ENCODE measurements at regions not wholly inside any gene's neighbourhood (a gene's known extent, or its start where the extent isn't known, plus 50 kb on each side); places are given as distances from the start of the nearest gene placed in this dataset.

- no peak for TF ChIP-seq TP53 (CRISPR knock-in tag; IDR thresholded peaks at IDR 0.05)
- TF ChIP-seq SMAD3 (CRISPR knock-in tag; IDR thresholded peaks at IDR 0.05; ENCODE audit: borderline replicate concordance) = no peak
- no peak for TF ChIP-seq SOX15 (CRISPR knock-in tag; IDR thresholded peaks at IDR 0.05)
Measured at GRCh38 chr15:69661446-69661845, 208.8 kb downstream of the RPLP1 start (continued).

- no peak overlapping the region for H3K27ac Mint-ChIP-seq
- TF ChIP-seq PRRX2 (CRISPR knock-in tag; IDR thresholded peaks at IDR 0.05) = no peak
- no peak for TF ChIP-seq MLX (CRISPR knock-in tag; IDR thresholded peaks at IDR 0.05)
- TF ChIP-seq FOXJ3 (CRISPR knock-in tag; IDR thresholded peaks at IDR 0.05; ENCODE audit: borderline replicate concordance) = no peak
- TF ChIP-seq NR2C2 (CRISPR knock-in tag; IDR thresholded peaks at IDR 0.05) = no peak
- TF ChIP-seq FOXP1 (CRISPR knock-in tag; IDR thresholded peaks at IDR 0.05; ENCODE audit: borderline replicate concordance) = no peak
- TF ChIP-seq ZNF671 (CRISPR knock-in tag; IDR thresholded peaks at IDR 0.05) = no peak
- no peak for TF ChIP-seq FOXK1 (CRISPR knock-in tag; IDR thresholded peaks at IDR 0.05)
- no peak for TF ChIP-seq ZBTB43 (CRISPR knock-in tag; IDR thresholded peaks at IDR 0.05)
- no peak for TF ChIP-seq ZNF423 (CRISPR knock-in tag; IDR thresholded peaks at IDR 0.05)
- no peak for TF ChIP-seq IRF2 (CRISPR knock-in tag; IDR thresholded peaks at IDR 0.05; ENCODE audit: borderline replicate concordance, low read depth)
- ATAC-seq = no peak
- H3K36me3 Mint-ChIP-seq = no peaks in the 10 kb centered on the region
- POLR2A ChIA-PET = no interaction called here
- CTCF ChIA-PET = no interaction called here
- no peaks in the 10 kb centered on the region for H3K9me3 Mint-ChIP-seq
- H3K27me3 Mint-ChIP-seq (ENCODE audit: low read depth) = no peaks in the 10 kb centered on the region
- H3K4me3 Mint-ChIP-seq = no peak overlapping the region
- peaks cover 10% of the 10 kb centered on the region for H3K4me1 Mint-ChIP-seq
- no peak for DNase-seq (ENCODE audit: low spot score)
Measured at GRCh38 chr15:69661871-69662644, 209.4 kb downstream of the RPLP1 start.

GRCh38 chr15:69662645-69663000, 210.0 kb downstream of the RPLP1 start:
- no peaks in the 10 kb centered on the region for H3K27me3 Mint-ChIP-seq (ENCODE audit: low read depth)
- ChIA-PET POLR2A (no interaction called here), CTCF (no interaction called here)
- no peak overlapping the region for H3K4me3 Mint-ChIP-seq
- DNase-seq (ENCODE audit: low spot score) (no peak), ATAC-seq (no peak)
- H3K9me3 Mint-ChIP-seq = no peaks in the 10 kb centered on the region
- H3K27ac Mint-ChIP-seq = no peak overlapping the region
- no peaks in the 10 kb centered on the region for H3K36me3 Mint-ChIP-seq
- H3K4me1 Mint-ChIP-seq = peaks cover 10% of the 10 kb centered on the region
- TF ChIP-seq MXD4 (CRISPR knock-in tag; IDR thresholded peaks at IDR 0.05; ENCODE audit: borderline replicate concordance) (no peak), GRHL2 (CRISPR knock-in tag; IDR thresholded peaks at IDR 0.05; ENCODE audit: insufficient replicate concordance, severe bottlenecking) (no peak), KAT7 (CRISPR knock-in tag; IDR thresholded peaks at IDR 0.05; ENCODE audit: borderline replicate concordance) (no peak), NR2C2 (CRISPR knock-in tag; IDR thresholded peaks at IDR 0.05) (no peak), IRF2 (CRISPR knock-in tag; IDR thresholded peaks at IDR 0.05; ENCODE audit: borderline replicate concordance, low read depth) (no peak), ETV6 (CRISPR knock-in tag; IDR thresholded peaks at IDR 0.05) (no peak), ATF2 (CRISPR knock-in tag; IDR thresholded peaks at IDR 0.05; ENCODE audit: borderline replicate concordance, low read depth) (no peak), ZBTB43 (CRISPR knock-in tag; IDR thresholded peaks at IDR 0.05) (no peak), HMGXB4 (CRISPR knock-in tag; IDR thresholded peaks at IDR 0.05) (no peak), CBFB (CRISPR knock-in tag; IDR thresholded peaks at IDR 0.05; ENCODE audit: low read depth) (no peak), ERG (CRISPR knock-in tag; IDR thresholded peaks at IDR 0.05) (no peak), E2F4 (CRISPR knock-in tag; IDR thresholded peaks at IDR 0.05; ENCODE audit: borderline replicate concordance, low read depth) (no peak), FOXJ3 (CRISPR knock-in tag; IDR thresholded peaks at IDR 0.05; ENCODE audit: borderline replicate concordance) (no peak), TP53 (CRISPR knock-in tag; IDR thresholded peaks at IDR 0.05) (no peak), ZNF423 (CRISPR knock-in tag; IDR thresholded peaks at IDR 0.05) (no peak)

All from WTC11 (cell line).